Esophagus muscularis mucosa (tissue), 4 donors: ENCODE measurements at regions not wholly inside any gene's neighbourhood (a gene's known extent, or its start where the extent isn't known, plus 50 kb on each side); places are given as distances from the start of the nearest gene placed in this dataset.

Experiments used
- EP300 ChIP-seq: sonication (generic); formaldehyde crosslinking; IDR thresholded peaks from one replicate; pipeline ENCODE4 v1.6.1; 2017; ENCODE audit warnings: antibody characterized with exemption
- POLR2A ChIP-seq: fragments of 450-650 bp; IDR thresholded peaks from one replicate; pipeline ENCODE4 v1.6.1; 2017; ENCODE audit warnings: antibody characterized with exemption, moderate library complexity, mild to moderate bottlenecking, low read depth
- TF ChIP-seq, protein P1 (sequence below), 3 experiments: fragments of 200-600 bp in 2 of 3; fragments of 450-650 bp in 1 of 3; sonication (generic) in 2 of 3; IDR thresholded peaks; one replicate each; pipeline ENCODE4 v1.5.1; 2017 to 2019; ENCODE audit warnings: antibody characterized with exemption in 3 of 3, mild to moderate bottlenecking in 2 of 3, moderate library complexity in 1 of 3

DNA sequence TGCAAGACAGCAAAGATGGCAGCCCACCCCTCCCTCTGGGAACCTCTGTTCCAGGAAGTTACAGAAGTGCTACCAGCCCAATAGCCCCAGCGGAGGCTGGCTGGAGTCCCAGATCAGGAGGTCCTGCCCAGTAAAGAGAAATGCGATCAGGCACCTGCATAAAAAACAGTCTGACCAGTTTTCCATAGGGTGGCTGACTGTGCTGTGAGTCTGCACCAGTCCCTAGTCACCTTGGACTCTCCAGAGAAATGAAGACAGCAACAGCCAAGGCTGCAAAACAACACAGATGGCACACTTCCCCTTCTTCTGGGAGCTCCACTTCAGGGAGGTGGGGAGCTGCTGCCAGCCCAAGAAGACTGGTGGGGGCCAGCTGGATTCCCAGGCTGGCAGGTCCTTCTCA, 265.5 kb upstream of the PCSK5 start:
- TF ChIP-seq POLR2A (no peak), EP300 (no peak)
- TF ChIP-seq, protein P1, sequence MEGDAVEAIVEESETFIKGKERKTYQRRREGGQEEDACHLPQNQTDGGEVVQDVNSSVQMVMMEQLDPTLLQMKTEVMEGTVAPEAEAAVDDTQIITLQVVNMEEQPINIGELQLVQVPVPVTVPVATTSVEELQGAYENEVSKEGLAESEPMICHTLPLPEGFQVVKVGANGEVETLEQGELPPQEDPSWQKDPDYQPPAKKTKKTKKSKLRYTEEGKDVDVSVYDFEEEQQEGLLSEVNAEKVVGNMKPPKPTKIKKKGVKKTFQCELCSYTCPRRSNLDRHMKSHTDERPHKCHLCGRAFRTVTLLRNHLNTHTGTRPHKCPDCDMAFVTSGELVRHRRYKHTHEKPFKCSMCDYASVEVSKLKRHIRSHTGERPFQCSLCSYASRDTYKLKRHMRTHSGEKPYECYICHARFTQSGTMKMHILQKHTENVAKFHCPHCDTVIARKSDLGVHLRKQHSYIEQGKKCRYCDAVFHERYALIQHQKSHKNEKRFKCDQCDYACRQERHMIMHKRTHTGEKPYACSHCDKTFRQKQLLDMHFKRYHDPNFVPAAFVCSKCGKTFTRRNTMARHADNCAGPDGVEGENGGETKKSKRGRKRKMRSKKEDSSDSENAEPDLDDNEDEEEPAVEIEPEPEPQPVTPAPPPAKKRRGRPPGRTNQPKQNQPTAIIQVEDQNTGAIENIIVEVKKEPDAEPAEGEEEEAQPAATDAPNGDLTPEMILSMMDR (IDR thresholded peaks at IDR 0.05): no peak
